HCT116 (cell line): ENCODE measurements at regions not wholly inside any gene's neighbourhood (a gene's known extent, or its start where the extent isn't known, plus 50 kb on each side); places are given as distances from the start of the nearest gene placed in this dataset.
"Not testable (repeated sequence)": the region's sequence is repeated elsewhere in the genome, so short reads cannot be mapped to it uniquely, and the experiment has no call there.

Source experiments
- ATAC-seq: fragments of 200-7000 bp; cut with Tn5 transposase; 2 replicates; pipeline ENCODE4 v1.9.1; 2020; ENCODE audit warnings: mild to moderate bottlenecking, moderate library complexity
- BruUV-seq: library from RNA; stranded (reverse); fragments of 400-500 nt; replicated peaks from 2 replicates; lab custom pipeline; 2021; lab: Mats Ljungman, UMichigan
- CTCF ChIA-PET: fragments of 300-600 bp; sonication (Branson Sonifier 250); formaldehyde crosslinking; loops from one replicate; lab custom pipeline; 2021; ENCODE audit warnings: antibody characterized with exemption; lab: Charles Lee
- POLR2A ChIA-PET: fragments of 300-600, 350-600 bp; sonication (Branson Sonifier 250); formaldehyde crosslinking; loops from one replicate; lab custom pipeline; 2021; ENCODE audit warnings: antibody characterized with exemption; lab: Charles Lee
- RAD21 ChIA-PET, 2 experiments: fragments of 300-600 bp; sonication (Branson Sonifier 250); formaldehyde crosslinking; loops; one replicate each; lab custom pipeline; 2023; ENCODE audit warnings: low total read pairs in 2 of 2; ENCODE audit not compliant: uncharacterized antibody in 2 of 2, unreplicated experiment in 2 of 2, low non-redundant PET in 1 of 2; lab: Charles Lee
- DNase-seq: peaks from one replicate; pipeline ENCODE4 v3.0.0-alpha.2; 2010; ENCODE audit warnings: low read depth, low spot score
- H2AFZ ChIP-seq: fragments of 200-600 bp; shearing (Covaris generic), sonication (generic); 2 replicates; pipeline ENCODE4 v1.6.1; 2017; ENCODE audit warnings: low read depth, mixed run types, mixed read lengths, antibody characterized with exemption, low read length; ENCODE audit not compliant: poor library complexity, severe bottlenecking
- H3K27ac ChIP-seq: 2 replicates; pipeline ENCODE4 v1.5.1; 2012; ENCODE audit warnings: low read depth, low read length
- H3K27me3 ChIP-seq: fragments of 200-600 bp; sonication (generic); 2 replicates; pipeline ENCODE4 v1.6.1; 2016; ENCODE audit warnings: mixed run types, low read length, mixed read lengths; ENCODE audit not compliant: insufficient read depth
- H3K36me3 ChIP-seq, 2 experiments: fragments of 200-500 bp in 1 of 2; fragments of 200-600 bp in 1 of 2; sonication (Bioruptor generic) in 1 of 2; sonication (generic) in 1 of 2; 2 replicates each; pipeline versions ENCODE4 v1.5.1 to v1.6.1; 2014 to 2016; ENCODE audit warnings: low read length in 2 of 2, inconsistent platforms in 1 of 2, mixed read lengths in 1 of 2, mixed run types in 1 of 2; ENCODE audit not compliant: insufficient read depth in 2 of 2, control insufficient read depth in 1 of 2
- H3K4me1 ChIP-seq, 2 experiments: fragments of 200-600 bp in 1 of 2; sonication (generic) in 1 of 2; 2 replicates each; pipeline versions ENCODE4 v1.5.1 to v1.6.1; 2012 to 2017; ENCODE audit warnings: low read length in 2 of 2, inconsistent platforms in 1 of 2, mild to moderate bottlenecking in 1 of 2, mixed read lengths in 1 of 2, mixed run types in 1 of 2, moderate library complexity in 1 of 2; ENCODE audit not compliant: insufficient read depth in 2 of 2, control insufficient read depth in 1 of 2
- H3K4me2 ChIP-seq: fragments of 200-600 bp; sonication (generic); 2 replicates; pipeline ENCODE4 v1.6.1; 2017; ENCODE audit warnings: mixed run types, low read length, mixed read lengths
- H3K4me3 ChIP-seq, 2 experiments: fragments of 200-600 bp in 1 of 2; sonication (generic) in 1 of 2; replicated peaks in 1 of 2; 2 replicates each; pipeline ENCODE4 v1.5.1; 2011 to 2016; ENCODE audit warnings: low read length in 2 of 2, control low read depth in 1 of 2, low read depth in 1 of 2, mild to moderate bottlenecking in 1 of 2, mixed read lengths in 1 of 2, mixed run types in 1 of 2
- H3K79me2 ChIP-seq: fragments of 200-600 bp; sonication (generic); 2 replicates; pipeline ENCODE4 v1.6.1; 2017; ENCODE audit warnings: mild to moderate bottlenecking, mixed run types, low read length, moderate library complexity, mixed read lengths; ENCODE audit not compliant: insufficient read depth
- H3K9ac ChIP-seq: fragments of 200-600 bp; sonication (generic); 2 replicates; pipeline ENCODE4 v1.6.1; 2016; ENCODE audit warnings: low read length, mixed read lengths
- H3K9me2 ChIP-seq: fragments of 200-600 bp; sonication (generic), shearing (Covaris generic); 2 replicates; pipeline ENCODE4 v1.6.1; 2017; ENCODE audit warnings: mixed run types, mild to moderate bottlenecking, moderate library complexity; ENCODE audit not compliant: insufficient read depth
- H3K9me3 ChIP-seq, 2 experiments: fragments of 200-500 bp in 1 of 2; fragments of 200-600 bp in 1 of 2; sonication (Bioruptor generic) in 1 of 2; sonication (generic) in 1 of 2; 2 replicates each; pipeline ENCODE4 v1.6.1; 2014 to 2017; ENCODE audit warnings: low read length in 2 of 2, mixed read lengths in 2 of 2, inconsistent platforms in 1 of 2, low read depth in 1 of 2, mild to moderate bottlenecking in 1 of 2, mixed run types in 1 of 2, moderate library complexity in 1 of 2; ENCODE audit not compliant: control insufficient read depth in 1 of 2, insufficient read depth in 1 of 2
- H4K20me1 ChIP-seq: fragments of 200-600 bp; sonication (generic), shearing (Covaris generic); 2 replicates; pipeline ENCODE4 v1.6.1; 2017; ENCODE audit warnings: mixed run types, mild to moderate bottlenecking, moderate library complexity; ENCODE audit not compliant: insufficient read depth
- intact Hi-C: fragments of 100-400 bp; cut with micrococcal nuclease; formaldehyde crosslinking; loops from 2 replicates; pipeline ENCODE4 v1.10.0; 2022

- H3K27ac ChIP-seq, intact Hi-C loops, ATAC-seq, H3K4me1 ChIP-seq, H3K9ac ChIP-seq, H3K4me2 ChIP-seq, H3K27me3 ChIP-seq, RAD21 ChIA-PET, H2AFZ ChIP-seq, H3K79me2 ChIP-seq, H3K9me2 ChIP-seq, POLR2A ChIA-PET, DNase-seq, H3K36me3 ChIP-seq, BruUV-seq, H4K20me1 ChIP-seq, H3K4me3 ChIP-seq, H3K9me3 ChIP-seq, CTCF ChIA-PET: not testable (repeated sequence)
Observed at GRCh38 chr16:29340235-29340634, 66.3 kb downstream of the NPIPB11 start.

- RAD21 ChIA-PET, result not testable (repeated sequence)
Observed at GRCh38 chr16:29338821-29339700, 67.5 kb downstream of the NPIPB11 start.

GRCh38 chr16:29337385-29337901, 69.1 kb downstream of the NPIPB11 start:
- not testable (repeated sequence) for BruUV-seq, DNase-seq, H3K9ac ChIP-seq

More at GRCh38 chr16:29338821-29339700, 67.5 kb downstream of the NPIPB11 start:
- H3K27me3 ChIP-seq, H3K79me2 ChIP-seq, intact Hi-C loops, H3K36me3 ChIP-seq, H3K4me3 ChIP-seq, H3K27ac ChIP-seq, H3K9me3 ChIP-seq, ATAC-seq, H4K20me1 ChIP-seq, H3K9me2 ChIP-seq, DNase-seq, BruUV-seq, H3K4me2 ChIP-seq, H2AFZ ChIP-seq, H3K9ac ChIP-seq, POLR2A ChIA-PET, CTCF ChIA-PET, H3K4me1 ChIP-seq: not testable (repeated sequence)

GRCh38 chr16:29335549-29335846, 71.0 kb downstream of the NPIPB11 start:
- H4K20me1 ChIP-seq, H3K9me3 ChIP-seq, H3K4me1 ChIP-seq, ATAC-seq, H3K9me2 ChIP-seq, POLR2A ChIA-PET, H3K4me3 ChIP-seq, intact Hi-C loops, H3K4me2 ChIP-seq, H3K27me3 ChIP-seq, RAD21 ChIA-PET, CTCF ChIA-PET, DNase-seq, H3K9ac ChIP-seq, BruUV-seq, H3K36me3 ChIP-seq, H3K79me2 ChIP-seq, H3K27ac ChIP-seq, H2AFZ ChIP-seq: not testable (repeated sequence)

More at GRCh38 chr16:29337385-29337901, 69.1 kb downstream of the NPIPB11 start:
- intact Hi-C loops, H3K27ac ChIP-seq, ATAC-seq, H3K79me2 ChIP-seq, H3K9me3 ChIP-seq, H3K27me3 ChIP-seq, H3K4me1 ChIP-seq, H3K36me3 ChIP-seq, H3K9me2 ChIP-seq, H4K20me1 ChIP-seq, H3K4me2 ChIP-seq, H2AFZ ChIP-seq, CTCF ChIA-PET, RAD21 ChIA-PET, H3K4me3 ChIP-seq, POLR2A ChIA-PET: not testable (repeated sequence)
